H9 (cell line): ENCODE measurements at regions not wholly inside any gene's neighbourhood (a gene's known extent, or its start where the extent isn't known, plus 50 kb on each side); places are given as distances from the start of the nearest gene placed in this dataset.
A peak's percentile ranks its signal among the peaks of the same experiment; 100 is the strongest.

ENCODE experiments used
- DNase-seq: peaks from one replicate; pipeline ENCODE4 v3.0.0-alpha.2; 2017
- H2AFZ ChIP-seq: one replicate; pipeline ENCODE4 v1.6.1; 2013; ENCODE audit warnings: mild to moderate bottlenecking, low read length, control low read depth, moderate library complexity
- H2AK5ac ChIP-seq: 2 replicates; pipeline ENCODE4 v1.6.1; 2013; ENCODE audit warnings: low read length, control low read depth, mixed read lengths; ENCODE audit not compliant: insufficient read length
- H2BK120ac ChIP-seq: one replicate; pipeline ENCODE4 v1.6.1; 2013; ENCODE audit warnings: low read depth, mild to moderate bottlenecking, low read length, control low read depth, inconsistent platforms; ENCODE audit not compliant: poor library complexity, severe bottlenecking
- H2BK12ac ChIP-seq: 2 replicates; pipeline ENCODE4 v1.6.1; 2013; ENCODE audit warnings: low read length, control low read depth, mixed read lengths, low read depth; ENCODE audit not compliant: insufficient read length
- H2BK15ac ChIP-seq: 2 replicates; pipeline ENCODE4 v1.6.1; 2013; ENCODE audit warnings: low read depth, low read length, control low read depth
- H2BK20ac ChIP-seq: one replicate; pipeline ENCODE4 v1.6.1; 2013; ENCODE audit warnings: low read depth, mild to moderate bottlenecking, low read length, control low read depth, inconsistent platforms; ENCODE audit not compliant: poor library complexity, severe bottlenecking
- H2BK5ac ChIP-seq: 2 replicates; pipeline ENCODE4 v1.6.1; 2013; ENCODE audit warnings: low read length, control low read depth, mixed read lengths; ENCODE audit not compliant: insufficient read length
- H3K14ac ChIP-seq: 2 replicates; pipeline ENCODE4 v1.6.1; 2013; ENCODE audit warnings: low read length, control low read depth; ENCODE audit not compliant: insufficient read depth
- H3K18ac ChIP-seq: 2 replicates; pipeline ENCODE4 v1.6.1; 2013; ENCODE audit warnings: low read depth, mild to moderate bottlenecking, mixed read lengths, low read length, control low read depth; ENCODE audit not compliant: insufficient read length
- H3K23ac ChIP-seq: 2 replicates; pipeline ENCODE4 v1.6.1; 2013; ENCODE audit warnings: low read length, control low read depth, mixed read lengths, low read depth; ENCODE audit not compliant: insufficient read length
- H3K23me2 ChIP-seq: 2 replicates; pipeline ENCODE4 v1.6.1; 2013; ENCODE audit warnings: low read depth, mild to moderate bottlenecking, mixed read lengths, low read length, control low read depth; ENCODE audit not compliant: insufficient read length, poor library complexity, severe bottlenecking
- H3K27ac ChIP-seq: 2 replicates; pipeline ENCODE4 v1.5.1; 2013; ENCODE audit warnings: low read length, control low read depth, mixed read lengths, low read depth; ENCODE audit not compliant: insufficient read length
- H3K27me3 ChIP-seq: 2 replicates; pipeline ENCODE4 v1.6.1; 2013; ENCODE audit warnings: low read length, control low read depth, inconsistent platforms; ENCODE audit not compliant: insufficient read depth
- H3K4ac ChIP-seq: 2 replicates; pipeline ENCODE4 v1.6.1; 2013; ENCODE audit warnings: low read depth, mild to moderate bottlenecking, control low read depth, inconsistent platforms, low read length, moderate library complexity
- H3K4me1 ChIP-seq: 2 replicates; pipeline ENCODE4 v1.6.1; 2013; ENCODE audit warnings: low read length, control low read depth, inconsistent platforms; ENCODE audit not compliant: insufficient read depth
- H3K4me2 ChIP-seq: 2 replicates; pipeline ENCODE4 v1.6.1; 2013; ENCODE audit warnings: low read length, control low read depth, mixed read lengths; ENCODE audit not compliant: insufficient read length, insufficient read depth
- H3K56ac ChIP-seq: 2 replicates; pipeline ENCODE4 v1.6.1; 2013; ENCODE audit warnings: low read depth, mild to moderate bottlenecking, mixed read lengths, low read length, control low read depth; ENCODE audit not compliant: insufficient read length
- H3K79me1 ChIP-seq: 2 replicates; pipeline ENCODE4 v1.6.1; 2013; ENCODE audit warnings: low read depth, mild to moderate bottlenecking, moderate library complexity, low read length, control low read depth, inconsistent platforms; ENCODE audit not compliant: insufficient read depth, poor library complexity, severe bottlenecking
- H3K79me2 ChIP-seq: 2 replicates; pipeline ENCODE4 v1.6.1; 2013; ENCODE audit warnings: low read length, control low read depth, inconsistent platforms; ENCODE audit not compliant: insufficient read depth
- H3K9ac ChIP-seq: 2 replicates; pipeline ENCODE4 v1.6.1; 2013; ENCODE audit warnings: low read length, control low read depth, mixed read lengths; ENCODE audit not compliant: insufficient read length; ENCODE audit errors: extremely low read depth
- H3K9me3 ChIP-seq: one replicate; pipeline ENCODE4 v1.6.1; 2013; ENCODE audit warnings: low read depth, low read length, inconsistent platforms; ENCODE audit not compliant: control insufficient read depth
- H3T11ph ChIP-seq: one replicate; pipeline ENCODE4 v1.6.1; 2013; ENCODE audit warnings: mild to moderate bottlenecking, low read length, control low read depth, inconsistent platforms
- H4K20me1 ChIP-seq: one replicate; pipeline ENCODE4 v1.6.1; 2013; ENCODE audit not compliant: control insufficient read depth, insufficient read length, insufficient read depth
- H4K5ac ChIP-seq: 2 replicates; pipeline ENCODE4 v1.6.1; 2013; ENCODE audit warnings: low read depth, mild to moderate bottlenecking, mixed read lengths, low read length, control low read depth; ENCODE audit not compliant: insufficient read length
- H4K8ac ChIP-seq: replicated peaks from 2 replicates; pipeline ENCODE4 v1.6.1; 2013; ENCODE audit warnings: low read length, control low read depth, mixed read lengths, low read depth; ENCODE audit not compliant: insufficient read length
- H4K91ac ChIP-seq: 2 replicates; pipeline ENCODE4 v1.6.1; 2013; ENCODE audit warnings: low read depth, mild to moderate bottlenecking, moderate library complexity, mixed read lengths, low read length, control low read depth; ENCODE audit not compliant: insufficient read length
- H3K27ac Mint-ChIP-seq, 3 experiments: 2 replicates in 2 of 3; 3 replicates in 1 of 3; pipeline ENCODE4 v1.8.0; 2020 to 2021; ENCODE audit warnings: mixed read lengths in 3 of 3, mild to moderate bottlenecking in 1 of 3, moderate library complexity in 1 of 3
- H3K27me3 Mint-ChIP-seq: 2 replicates; pipeline ENCODE4 v1.8.0; 2021; ENCODE audit warnings: low read depth, mild to moderate bottlenecking, moderate library complexity, mixed read lengths
- H3K36me3 Mint-ChIP-seq, 3 experiments: 2 replicates in 2 of 3; 3 replicates in 1 of 3; pipeline ENCODE4 v1.8.0; 2020 to 2021; ENCODE audit warnings: low read depth in 3 of 3, mixed read lengths in 3 of 3; ENCODE audit not compliant: insufficient read depth in 1 of 3
- H3K4me1 Mint-ChIP-seq, 2 experiments: 2 replicates each; pipeline ENCODE4 v1.8.0; 2020; ENCODE audit warnings: mixed read lengths in 2 of 2
- H3K4me3 Mint-ChIP-seq, 2 experiments: 2 replicates in 1 of 2; 3 replicates in 1 of 2; pipeline ENCODE4 v1.8.0; 2020 to 2021; ENCODE audit warnings: mild to moderate bottlenecking in 2 of 2, mixed read lengths in 2 of 2, moderate library complexity in 1 of 2
- H3K9me3 Mint-ChIP-seq, 2 experiments: 2 replicates in 1 of 2; 3 replicates in 1 of 2; pipeline ENCODE4 v1.8.0; 2020; ENCODE audit warnings: mild to moderate bottlenecking in 2 of 2, mixed read lengths in 2 of 2, moderate library complexity in 1 of 2
- WGBS: extraction: QIAGEN DNeasy Blood & Tissue Kit; methylation state at CpG from one replicate; pipeline ENCODE4 v1.1.7; 2013; ENCODE audit warnings: missing lambda C conversion rate, low lambda C conversion rate, mixed read lengths; ENCODE audit not compliant: insufficient read length; ENCODE audit errors: extremely low coverage; 5-methylcytosine and 5-hydroxymethylcytosine counted together
- TF ChIP-seq, protein P1 (sequence below): fragments of 200-600 bp; sonication (generic); conservative IDR thresholded peaks from 3 replicates; pipeline ENCODE4 v1.8.0; 2021; ENCODE audit warnings: antibody characterized with exemption, mild to moderate bottlenecking

DNA sequence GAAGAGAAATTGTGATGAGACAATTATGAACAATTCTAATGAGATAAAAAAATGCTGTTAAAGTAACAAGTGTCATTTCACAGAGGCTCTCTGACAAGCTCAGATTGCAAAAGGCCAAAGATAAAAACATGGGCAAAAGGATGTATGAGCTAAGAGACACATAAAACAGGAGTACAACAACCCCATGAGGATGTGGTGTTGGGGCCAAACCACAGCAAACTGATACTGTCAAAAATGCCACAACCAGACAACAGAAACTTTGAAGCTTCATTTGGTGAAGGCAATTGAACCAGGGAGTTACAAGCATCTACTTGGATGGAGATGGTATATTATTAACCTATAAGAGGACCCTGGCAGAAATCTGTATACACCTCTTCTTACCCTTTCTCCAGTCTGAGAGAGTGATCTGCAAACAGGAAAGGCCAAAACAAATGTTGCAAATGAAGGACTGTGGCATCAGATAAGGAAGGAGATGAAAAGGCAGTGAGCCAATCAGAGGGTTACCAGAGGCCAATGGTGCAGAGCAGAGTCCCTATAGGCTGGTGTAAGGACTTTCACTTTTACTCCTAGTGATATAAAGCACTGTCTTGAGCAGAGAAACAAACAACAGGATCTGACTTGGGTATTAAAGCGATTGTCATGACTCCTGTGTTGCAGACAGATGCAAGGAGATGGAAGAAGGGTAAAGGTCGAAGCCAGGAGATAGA lies 659.0 kb downstream of the NTRK3 start:
- Histone ChIP-seq H3K27me3 (no peaks in the 10 kb centered on the region), H2BK5ac (no peak overlapping the region), H3K9ac (no peak overlapping the region), H4K91ac (no peak overlapping the region), H2BK15ac (no peak overlapping the region), H3K56ac (no peak overlapping the region), H4K20me1 (no peaks in the 10 kb centered on the region), H3K79me2 (no peaks in the 10 kb centered on the region), H3K23ac (no peak overlapping the region), H4K8ac (no peak overlapping the region), H2BK120ac (no peak overlapping the region), H2AK5ac (no peak overlapping the region), H2AFZ (peak overlapping the region; percentile 91), H3K27ac (no peak overlapping the region), H3K4me2 (no peak overlapping the region), H3K18ac (no peak overlapping the region), H4K5ac (no peak overlapping the region), H3K9me3 (no peaks in the 10 kb centered on the region), H3K14ac (no peak overlapping the region), H3K4ac (no peak overlapping the region), H3K79me1 (no peaks in the 10 kb centered on the region), H3T11ph (no peak overlapping the region), H3K4me1 (no peaks in the 10 kb centered on the region), H2BK20ac (no peak overlapping the region), H3K23me2 (no peaks in the 10 kb centered on the region), H2BK12ac (no peak overlapping the region)
- Mint-ChIP-seq H3K9me3 (no peaks in the 10 kb centered on the region; a peak in 1 of 5 replicates), H3K4me1 (no peaks in the 10 kb centered on the region), H3K27ac (no peak overlapping the region), H3K4me3 (no peak overlapping the region), H3K27me3 (peaks cover 2% of the 10 kb centered on the region; the same call in 1 of the 2 replicates), H3K36me3 (no peaks in the 10 kb centered on the region; a peak in 1 of 7 replicates)
- no CpG with 5 or more reads among the region's 2 CpGs for WGBS
- TF ChIP-seq, protein P1, sequence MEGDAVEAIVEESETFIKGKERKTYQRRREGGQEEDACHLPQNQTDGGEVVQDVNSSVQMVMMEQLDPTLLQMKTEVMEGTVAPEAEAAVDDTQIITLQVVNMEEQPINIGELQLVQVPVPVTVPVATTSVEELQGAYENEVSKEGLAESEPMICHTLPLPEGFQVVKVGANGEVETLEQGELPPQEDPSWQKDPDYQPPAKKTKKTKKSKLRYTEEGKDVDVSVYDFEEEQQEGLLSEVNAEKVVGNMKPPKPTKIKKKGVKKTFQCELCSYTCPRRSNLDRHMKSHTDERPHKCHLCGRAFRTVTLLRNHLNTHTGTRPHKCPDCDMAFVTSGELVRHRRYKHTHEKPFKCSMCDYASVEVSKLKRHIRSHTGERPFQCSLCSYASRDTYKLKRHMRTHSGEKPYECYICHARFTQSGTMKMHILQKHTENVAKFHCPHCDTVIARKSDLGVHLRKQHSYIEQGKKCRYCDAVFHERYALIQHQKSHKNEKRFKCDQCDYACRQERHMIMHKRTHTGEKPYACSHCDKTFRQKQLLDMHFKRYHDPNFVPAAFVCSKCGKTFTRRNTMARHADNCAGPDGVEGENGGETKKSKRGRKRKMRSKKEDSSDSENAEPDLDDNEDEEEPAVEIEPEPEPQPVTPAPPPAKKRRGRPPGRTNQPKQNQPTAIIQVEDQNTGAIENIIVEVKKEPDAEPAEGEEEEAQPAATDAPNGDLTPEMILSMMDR, result no peak
- DNase-seq, result no peak
